Erythroblast (primary cell): ENCODE measurements at regions not wholly inside any gene's neighbourhood (a gene's known extent, or its start where the extent isn't known, plus 50 kb on each side); places are given as distances from the start of the nearest gene placed in this dataset.

Experiments used
- GATA1 ChIP-seq: IDR thresholded peaks from 2 replicates; pipeline ENCODE4 v1.6.1; 2011; ENCODE audit warnings: low read depth, mild to moderate bottlenecking, control low read depth, low read length, moderate library complexity
- POLR2A ChIP-seq: IDR thresholded peaks from 2 replicates; pipeline ENCODE4 v1.6.1; 2011; ENCODE audit warnings: mild to moderate bottlenecking, low read length

- TF ChIP-seq POLR2A, result no peak
- TF ChIP-seq GATA1, result no peak
Observed at GRCh38 chr13:103354171-103354570, 288.0 kb upstream of the SLC10A2 start.
